M059J (cell line): ENCODE measurements at regions not wholly inside any gene's neighbourhood (a gene's known extent, or its start where the extent isn't known, plus 50 kb on each side); places are given as distances from the start of the nearest gene placed in this dataset.
"Not testable (repeated sequence)": the region's sequence is repeated elsewhere in the genome, so short reads cannot be mapped to it uniquely, and the experiment has no call there.

Experiments
- DNase-seq: peaks from one replicate; pipeline ENCODE4 v3.0.0-alpha.2; 2012; ENCODE audit warnings: low read depth

GRCh38 chrX:11836284-11836683 is 78.2 kb downstream of the MSL3 start:
- peak; percentile 7 for DNase-seq

- DNase-seq, result no peak
Observed at GRCh38 chrX:11837437-11837836, 79.4 kb downstream of the MSL3 start.

GRCh38 chrX:11864171-11864570 is 106.1 kb downstream of the MSL3 start:
- DNase-seq, result peak; percentile 11

- no peak for DNase-seq
Observed at GRCh38 chrX:11867610-11868345, 109.7 kb downstream of the MSL3 start.

GRCh38 chrX:11870789-11871188 is 112.8 kb downstream of the MSL3 start:
- no peak for DNase-seq

GRCh38 chrX:11881485-11882170 is 123.6 kb downstream of the MSL3 start:
- DNase-seq, result peak; percentile 32

GRCh38 chrX:11886745-11887144 is 128.7 kb downstream of the MSL3 start:
- peak; percentile 81 for DNase-seq

- DNase-seq, result no peak
Observed at GRCh38 chrX:11887175-11887574, 129.1 kb downstream of the MSL3 start.

GRCh38 chrX:11888421-11888820 is 130.4 kb downstream of the MSL3 start:
- DNase-seq, result peak; percentile 32

- DNase-seq, result no peak
Observed at GRCh38 chrX:11889791-11890190, 131.8 kb downstream of the MSL3 start.

- no peak for DNase-seq
Observed at GRCh38 chrX:11890836-11891514, 132.9 kb downstream of the MSL3 start.

GRCh38 chrX:11893933-11894710 is 136.1 kb downstream of the MSL3 start:
- no peak for DNase-seq

- DNase-seq, result peak; percentile 88
Observed at GRCh38 chrX:11899091-11899490, 141.1 kb downstream of the MSL3 start.

- DNase-seq, result not testable (repeated sequence)
Observed at GRCh38 chrX:11905933-11906332, 147.9 kb downstream of the MSL3 start.

GRCh38 chrX:11908371-11908770 is 150.3 kb downstream of the MSL3 start:
- DNase-seq, result peak; percentile 40

GRCh38 chrX:11913001-11913400 is 155.0 kb downstream of the MSL3 start:
- no peak for DNase-seq

GRCh38 chrX:11929476-11929875 is 171.4 kb downstream of the MSL3 start:
- peak; percentile 67 for DNase-seq

- no peak for DNase-seq
Observed at GRCh38 chrX:11932423-11932822, 174.4 kb downstream of the MSL3 start.

- no peak for DNase-seq
Observed at GRCh38 chrX:11934089-11934488, 176.1 kb downstream of the MSL3 start.

GRCh38 chrX:11941571-11941970 is 183.5 kb downstream of the MSL3 start:
- no peak for DNase-seq

- peak; percentile 74 for DNase-seq
Observed at GRCh38 chrX:11944501-11944900, 186.5 kb downstream of the MSL3 start.

- DNase-seq, result no peak
Observed at GRCh38 chrX:11949291-11949690, 189.0 kb upstream of the FRMPD4 start.
